GM19043 (cell line): ENCODE measurements at regions not wholly inside any gene's neighbourhood (a gene's known extent, or its start where the extent isn't known, plus 50 kb on each side); places are given as distances from the start of the nearest gene placed in this dataset.

Experiments used
- ATAC-seq: cut with Tn5 transposase; IDR thresholded peaks from one replicate; pipeline ENCODE4 v1.9.1; 2021; ENCODE audit warnings: low read depth; ENCODE audit not compliant: unreplicated experiment

GRCh38 chr4:145299380-145300076, 119.1 kb upstream of the OTUD4 start:
- peak; percentile 95 for ATAC-seq

GRCh38 chr4:145298885-145299284, 118.5 kb upstream of the OTUD4 start:
- ATAC-seq: no peak

GRCh38 chr4:145297556-145297955, 117.2 kb upstream of the OTUD4 start:
- ATAC-seq: no peak

GRCh38 chr4:145295547-145295946, 115.2 kb upstream of the OTUD4 start:
- ATAC-seq: no peak

GRCh38 chr4:145295122-145295521, 114.7 kb upstream of the OTUD4 start:
- ATAC-seq: no peak

GRCh38 chr4:145293658-145294057, 113.3 kb upstream of the OTUD4 start:
- ATAC-seq: no peak

- no peak for ATAC-seq
Observed at GRCh38 chr4:145290955-145291354, 110.6 kb upstream of the OTUD4 start.

GRCh38 chr4:145289403-145290076, 109.2 kb upstream of the OTUD4 start:
- ATAC-seq: no peak

- ATAC-seq: no peak
Observed at GRCh38 chr4:145287351-145287750, 107.0 kb upstream of the OTUD4 start.

GRCh38 chr4:145285928-145286327, 105.5 kb upstream of the OTUD4 start:
- no peak for ATAC-seq

GRCh38 chr4:145283909-145284308, 103.5 kb upstream of the OTUD4 start:
- no peak for ATAC-seq

- ATAC-seq: no peak
Observed at GRCh38 chr4:145281951-145282350, 101.6 kb upstream of the OTUD4 start.

GRCh38 chr4:145281224-145281623, 100.8 kb upstream of the OTUD4 start:
- ATAC-seq: no peak

GRCh38 chr4:145280541-145280940, 100.2 kb upstream of the OTUD4 start:
- no peak for ATAC-seq

- no peak for ATAC-seq
Observed at GRCh38 chr4:145279122-145279960, 99.0 kb upstream of the OTUD4 start.

GRCh38 chr4:145278341-145279121, 98.1 kb upstream of the OTUD4 start:
- ATAC-seq: no peak

GRCh38 chr4:145277011-145277410, 96.6 kb upstream of the OTUD4 start:
- no peak for ATAC-seq

GRCh38 chr4:145276050-145276449, 95.7 kb upstream of the OTUD4 start:
- ATAC-seq: no peak

- ATAC-seq: no peak
Observed at GRCh38 chr4:145271194-145271593, 90.8 kb upstream of the OTUD4 start.

- ATAC-seq: no peak
Observed at GRCh38 chr4:145266881-145267280, 86.5 kb upstream of the OTUD4 start.

GRCh38 chr4:145260091-145260490, 79.7 kb upstream of the OTUD4 start:
- no peak for ATAC-seq
